ENCODE measurements at regions not wholly inside any gene's neighbourhood (a gene's known extent, or its start where the extent isn't known, plus 50 kb on each side); places are given as distances from the start of the nearest gene placed in this dataset.

DNA sequence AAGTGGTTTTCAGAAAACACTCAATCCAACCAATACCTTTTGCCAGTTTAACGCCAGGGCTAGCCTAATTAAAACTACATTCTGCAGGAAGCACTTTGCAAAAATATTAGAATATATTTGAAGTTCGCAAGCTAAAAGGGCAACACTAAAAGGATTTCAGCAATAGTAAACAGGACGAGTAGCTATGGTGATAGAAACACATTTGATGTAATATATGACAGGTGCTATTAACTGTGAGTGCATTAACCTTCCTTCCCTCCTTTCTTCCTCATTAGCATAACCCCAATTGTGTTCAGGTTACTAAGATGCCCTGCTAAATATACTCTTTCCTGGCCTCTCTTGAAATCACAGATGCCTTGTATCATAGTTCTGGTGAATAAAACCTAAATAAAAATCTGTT, 85.6 kb upstream of the TMCC3 start:
- WGBS, 2 experiments (ENCODE audit: insufficient coverage in 2 of 2): 86% methylated on average over 2 of the region's 3 CpGs; no CpG with 5 or more reads in 1 of the 2 experiments
- H3K4me3 ChIP-seq (ENCODE audit: extremely low read depth, insufficient read depth, low read length, poor library complexity, severe bottlenecking): no peak overlapping the region
- H3K36me3 ChIP-seq (ENCODE audit: control insufficient read depth, insufficient read depth, low read length): no peaks in the 10 kb centered on the region
- no peak overlapping the region for H3K27ac ChIP-seq (ENCODE audit: low read depth, low read length, severe bottlenecking)
- H3K4me1 ChIP-seq (ENCODE audit: control insufficient read depth, insufficient read depth, low read length, poor library complexity, severe bottlenecking): no peaks in the 10 kb centered on the region
- no peaks in the 10 kb centered on the region for H3K9me3 ChIP-seq (ENCODE audit: control insufficient read depth, low read length)

DNA sequence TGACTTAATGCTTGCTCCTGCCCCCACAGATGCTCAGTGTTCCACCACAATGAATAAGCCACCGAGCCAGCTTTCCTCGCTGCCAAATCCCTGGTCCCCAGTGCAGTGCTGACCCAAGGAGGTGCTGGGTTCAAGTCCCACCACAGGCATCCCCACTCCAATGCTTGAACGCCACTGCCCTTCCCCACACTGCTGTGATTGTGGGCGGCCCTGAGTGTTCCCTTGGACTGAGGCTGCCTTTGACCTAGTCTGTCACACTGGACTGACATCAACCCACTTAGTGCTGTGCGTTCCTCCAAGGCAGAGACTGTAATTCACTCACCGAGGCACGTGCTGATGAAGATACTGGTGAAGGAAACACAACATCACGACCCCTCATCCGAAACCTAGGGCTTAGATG, 83.4 kb upstream of the TMCC3 start:
- H3K27ac ChIP-seq (ENCODE audit: low read depth, low read length, severe bottlenecking): no peak overlapping the region
- H3K36me3 ChIP-seq (ENCODE audit: control insufficient read depth, insufficient read depth, low read length): no peaks in the 10 kb centered on the region
- no peaks in the 10 kb centered on the region for H3K9me3 ChIP-seq (ENCODE audit: control insufficient read depth, low read length)
- WGBS, 2 experiments (ENCODE audit: insufficient coverage in 2 of 2): 83 to 95% methylated on average over 6 to 8 of the region's 9 CpGs
- H3K4me1 ChIP-seq (ENCODE audit: control insufficient read depth, insufficient read depth, low read length, poor library complexity, severe bottlenecking): no peaks in the 10 kb centered on the region
- H3K4me3 ChIP-seq (ENCODE audit: extremely low read depth, insufficient read depth, low read length, poor library complexity, severe bottlenecking): no peak overlapping the region

DNA sequence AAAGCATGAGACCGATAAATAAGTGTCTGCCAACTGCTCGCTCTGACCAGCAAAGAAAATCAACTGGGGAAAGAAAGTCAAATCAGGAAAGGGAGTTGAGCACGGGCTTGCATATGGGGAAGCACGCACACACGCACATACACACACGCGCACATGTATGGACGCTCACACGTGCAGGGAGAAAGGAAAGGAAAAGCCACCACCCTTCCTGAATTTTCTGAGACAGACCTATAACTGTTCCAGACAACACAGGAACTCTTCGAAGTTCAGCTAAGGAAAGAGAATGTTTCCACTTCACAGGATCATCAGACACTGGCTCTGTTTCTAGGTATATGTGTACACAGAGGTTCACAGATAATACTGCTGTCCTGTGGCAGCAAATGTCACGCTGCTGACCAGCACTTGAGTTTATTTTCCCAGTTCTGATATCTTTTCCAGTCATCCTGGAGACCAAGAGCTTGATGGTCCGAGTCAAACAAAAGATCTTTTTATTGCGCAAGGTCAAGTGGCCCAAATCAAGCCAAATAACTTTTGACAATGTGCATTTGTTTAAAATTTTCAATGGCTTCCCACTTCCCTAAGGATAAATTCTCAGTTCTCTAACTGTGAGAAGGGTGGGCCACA, 82.1 kb upstream of the TMCC3 start:
- no peak overlapping the region for H3K27ac ChIP-seq (ENCODE audit: low read depth, low read length, severe bottlenecking)
- H3K4me3 ChIP-seq (ENCODE audit: extremely low read depth, insufficient read depth, low read length, poor library complexity, severe bottlenecking): no peak overlapping the region
- no peaks in the 10 kb centered on the region for H3K36me3 ChIP-seq (ENCODE audit: control insufficient read depth, insufficient read depth, low read length)
- 93% methylated on average over 11 to 13 of the region's 13 CpGs for WGBS, 2 experiments (ENCODE audit: insufficient coverage in 2 of 2)
- no peaks in the 10 kb centered on the region for H3K9me3 ChIP-seq (ENCODE audit: control insufficient read depth, low read length)
- H3K4me1 ChIP-seq (ENCODE audit: control insufficient read depth, insufficient read depth, low read length, poor library complexity, severe bottlenecking): no peaks in the 10 kb centered on the region

DNA sequence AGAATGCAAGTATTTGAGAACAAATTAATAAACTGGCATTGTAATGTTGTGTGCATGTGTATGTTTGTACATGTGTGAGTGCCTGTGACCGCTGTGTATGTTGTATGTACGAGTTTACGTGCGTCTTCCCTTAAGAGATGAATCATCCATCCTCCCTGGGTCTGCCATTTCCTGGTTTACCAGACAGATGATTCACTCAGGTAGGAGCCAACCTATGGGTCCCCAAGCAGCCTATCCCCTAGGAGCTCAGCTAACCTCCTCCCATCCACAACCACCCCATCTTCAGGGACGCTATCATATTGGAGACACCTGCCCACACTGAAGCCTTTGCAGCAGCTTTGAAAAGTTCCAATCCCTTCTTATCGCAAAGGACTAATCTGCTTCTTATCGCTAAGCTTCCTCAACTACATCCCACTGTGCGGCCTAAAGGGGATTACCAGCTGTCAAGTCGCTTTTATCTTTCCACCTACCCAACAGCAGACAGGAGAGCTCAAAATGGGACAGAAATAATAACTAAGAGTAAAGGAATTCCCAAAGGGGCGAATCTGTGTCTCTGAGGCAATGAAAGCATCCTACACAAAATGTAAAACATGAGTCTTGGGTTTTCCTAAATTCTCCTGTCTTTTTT, 81.5 kb upstream of the TMCC3 start:
- WGBS, 2 experiments (ENCODE audit: insufficient coverage in 2 of 2): 78 to 90% methylated on average over 7 of the region's 10 CpGs
- no peaks in the 10 kb centered on the region for H3K36me3 ChIP-seq (ENCODE audit: control insufficient read depth, insufficient read depth, low read length)
- H3K4me1 ChIP-seq (ENCODE audit: control insufficient read depth, insufficient read depth, low read length, poor library complexity, severe bottlenecking): no peaks in the 10 kb centered on the region
- no peak overlapping the region for H3K27ac ChIP-seq (ENCODE audit: low read depth, low read length, severe bottlenecking)
- H3K4me3 ChIP-seq (ENCODE audit: extremely low read depth, insufficient read depth, low read length, poor library complexity, severe bottlenecking): no peak overlapping the region
- no peaks in the 10 kb centered on the region for H3K9me3 ChIP-seq (ENCODE audit: control insufficient read depth, low read length)

DNA sequence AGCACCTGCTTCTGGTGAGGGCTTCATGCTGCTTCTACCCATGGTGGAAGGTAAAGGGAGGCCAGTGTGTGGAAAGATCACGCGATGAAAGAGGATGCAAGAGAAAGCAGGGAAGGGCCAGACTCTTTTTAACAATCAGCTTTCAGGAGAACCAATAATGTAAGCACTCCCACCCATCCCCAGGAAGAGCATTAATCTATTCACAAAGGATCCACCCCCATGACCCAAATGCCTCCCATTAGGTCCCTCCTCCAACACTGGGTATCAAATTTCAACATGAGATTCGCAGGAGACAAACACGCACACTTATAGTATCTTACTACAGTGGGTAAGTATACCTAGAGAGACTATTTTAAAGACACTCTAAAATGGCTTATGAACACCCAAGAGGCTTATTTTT, 80.5 kb upstream of the TMCC3 start:
- H3K4me3 ChIP-seq (ENCODE audit: extremely low read depth, insufficient read depth, low read length, poor library complexity, severe bottlenecking): no peak overlapping the region
- no peaks in the 10 kb centered on the region for H3K9me3 ChIP-seq (ENCODE audit: control insufficient read depth, low read length)
- H3K36me3 ChIP-seq (ENCODE audit: control insufficient read depth, insufficient read depth, low read length): no peaks in the 10 kb centered on the region
- no peaks in the 10 kb centered on the region for H3K4me1 ChIP-seq (ENCODE audit: control insufficient read depth, insufficient read depth, low read length, poor library complexity, severe bottlenecking)
- 100% methylated on average over 2 of the region's 4 CpGs; no CpG with 5 or more reads in 1 of the 2 experiments for WGBS, 2 experiments (ENCODE audit: insufficient coverage in 2 of 2)
- H3K27ac ChIP-seq (ENCODE audit: low read depth, low read length, severe bottlenecking): no peak overlapping the region

DNA sequence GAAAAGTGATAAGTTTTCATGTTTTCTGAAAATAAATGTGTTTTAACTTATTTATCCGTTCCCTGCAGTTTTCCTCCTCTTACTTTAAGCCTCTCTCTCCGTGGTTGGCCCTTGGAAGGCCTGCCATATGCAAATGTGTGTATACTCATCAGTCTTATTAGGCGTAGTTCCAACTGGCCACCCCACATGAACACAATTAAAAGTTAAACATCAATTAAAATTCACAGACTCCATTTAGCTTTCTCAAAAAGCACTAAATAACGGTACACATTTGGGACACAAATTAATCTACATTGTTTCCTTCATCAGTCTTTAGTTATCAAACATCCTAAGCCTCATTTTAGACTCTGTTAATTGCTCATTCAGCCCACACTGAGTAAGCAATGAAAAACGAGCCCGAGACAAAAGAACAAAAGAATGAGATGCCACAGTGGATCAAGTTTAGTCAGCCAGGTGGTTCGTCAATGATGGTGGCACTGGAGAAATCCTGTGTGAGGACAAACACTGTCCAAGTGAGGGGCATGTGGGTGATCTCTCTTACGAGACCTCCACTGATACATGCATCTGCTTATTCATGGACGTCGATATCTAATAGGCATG, 76.0 kb upstream of the TMCC3 start:
- Histone ChIP-seq H3K4me1 (ENCODE audit: control insufficient read depth, insufficient read depth, low read length, poor library complexity, severe bottlenecking) (no peaks in the 10 kb centered on the region), H3K4me3 (ENCODE audit: extremely low read depth, insufficient read depth, low read length, poor library complexity, severe bottlenecking) (no peak overlapping the region), H3K9me3 (ENCODE audit: control insufficient read depth, low read length) (no peaks in the 10 kb centered on the region), H3K36me3 (ENCODE audit: control insufficient read depth, insufficient read depth, low read length) (no peaks in the 10 kb centered on the region), H3K27ac (ENCODE audit: low read depth, low read length, severe bottlenecking) (no peak overlapping the region)
- WGBS, 2 experiments (ENCODE audit: insufficient coverage in 2 of 2): 86 to 88% methylated on average over 9 of the region's 10 CpGs

DNA sequence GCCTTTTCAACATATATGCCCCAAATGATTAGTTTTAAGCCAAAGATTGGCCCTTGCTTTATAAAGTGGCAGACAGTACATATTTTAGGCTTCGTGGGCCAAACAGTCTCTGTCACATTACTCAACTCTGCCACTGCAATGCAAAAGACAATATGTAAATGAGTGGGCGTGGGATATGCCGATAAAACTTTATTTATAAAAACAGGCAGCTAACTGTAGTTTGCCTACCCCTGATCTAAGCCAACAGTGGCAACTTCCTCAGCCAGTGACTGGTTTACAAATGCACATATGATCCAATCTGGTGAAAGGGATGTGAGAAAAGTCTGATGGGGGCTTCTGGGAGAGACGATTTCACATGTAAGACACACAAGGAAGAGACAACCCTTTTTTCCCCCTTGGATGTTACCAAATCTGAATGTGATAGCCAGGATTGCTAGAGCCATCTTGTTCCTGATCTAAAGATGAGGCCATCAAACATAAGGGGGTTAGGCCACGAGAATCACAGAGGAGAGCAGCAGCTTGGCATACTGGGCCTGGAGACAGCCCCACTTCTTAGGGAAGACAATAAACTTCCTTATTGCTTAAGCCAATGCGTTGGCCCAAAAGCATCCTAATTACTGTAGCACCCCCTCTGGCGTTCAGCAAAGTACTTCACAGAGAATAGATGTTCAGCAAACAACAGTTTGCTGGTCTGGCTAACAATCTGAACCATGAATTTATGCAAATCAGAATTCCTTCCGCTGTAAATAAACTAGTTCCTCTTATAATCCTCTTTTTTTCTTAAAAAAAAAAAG, 75.2 kb upstream of the TMCC3 start:
- Histone ChIP-seq H3K36me3 (ENCODE audit: control insufficient read depth, insufficient read depth, low read length) (no peaks in the 10 kb centered on the region), H3K4me3 (ENCODE audit: extremely low read depth, insufficient read depth, low read length, poor library complexity, severe bottlenecking) (no peak overlapping the region), H3K27ac (ENCODE audit: low read depth, low read length, severe bottlenecking) (no peak overlapping the region), H3K9me3 (ENCODE audit: control insufficient read depth, low read length) (no peaks in the 10 kb centered on the region), H3K4me1 (ENCODE audit: control insufficient read depth, insufficient read depth, low read length, poor library complexity, severe bottlenecking) (no peaks in the 10 kb centered on the region)
- WGBS, 2 experiments (ENCODE audit: insufficient coverage in 2 of 2): 69 to 78% methylated on average over 4 to 6 of the region's 8 CpGs

DNA sequence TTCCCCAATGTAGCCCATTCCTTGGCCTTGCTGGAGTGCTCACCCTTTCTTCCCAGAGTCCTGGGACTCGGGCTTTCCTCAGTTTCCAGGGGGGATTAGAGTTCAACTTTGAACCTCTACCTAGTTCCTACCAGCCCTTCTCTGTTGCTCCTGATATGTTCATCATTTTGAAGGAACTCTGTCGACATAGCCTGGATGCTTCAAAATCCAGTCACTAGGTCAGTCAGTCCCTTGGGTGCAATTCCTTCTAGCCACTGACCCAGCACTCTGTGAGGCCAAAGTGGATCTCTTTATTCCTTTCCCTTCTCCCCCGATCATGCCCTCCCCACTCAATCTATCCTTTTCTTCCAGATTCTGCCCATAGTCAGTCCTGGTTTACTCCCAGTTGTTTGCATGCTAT, 72.3 kb upstream of the TMCC3 start:
- no peak overlapping the region for H3K4me3 ChIP-seq (ENCODE audit: extremely low read depth, insufficient read depth, low read length, poor library complexity, severe bottlenecking)
- no peaks in the 10 kb centered on the region for H3K4me1 ChIP-seq (ENCODE audit: control insufficient read depth, insufficient read depth, low read length, poor library complexity, severe bottlenecking)
- no peak overlapping the region for H3K27ac ChIP-seq (ENCODE audit: low read depth, low read length, severe bottlenecking)
- 87 to 96% methylated on average over 3 of the region's 3 CpGs for whole genome bisulfite sequencing, 2 experiments (ENCODE audit: insufficient coverage in 2 of 2)
- no peaks in the 10 kb centered on the region for H3K9me3 ChIP-seq (ENCODE audit: control insufficient read depth, low read length)
- H3K36me3 ChIP-seq (ENCODE audit: control insufficient read depth, insufficient read depth, low read length): no peaks in the 10 kb centered on the region

DNA sequence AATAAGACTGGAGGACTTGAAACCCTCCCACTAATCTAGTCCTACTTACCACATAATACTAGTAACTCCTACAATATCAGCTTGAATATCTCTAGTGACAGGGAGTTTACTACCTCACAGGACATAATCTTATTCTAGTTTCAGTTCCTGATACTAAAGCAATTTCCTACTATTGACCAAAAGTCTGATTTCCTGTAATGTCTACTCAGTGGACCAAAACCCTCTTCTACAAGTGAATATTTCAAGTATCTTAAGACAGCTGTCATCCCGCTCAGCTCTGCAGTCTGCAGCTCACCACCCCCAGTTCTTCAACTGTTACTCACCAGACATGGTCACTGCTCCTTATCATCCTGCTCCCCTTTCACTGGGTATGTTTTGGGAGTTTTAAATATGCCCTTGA, 70.8 kb upstream of the TMCC3 start:
- WGBS, 2 experiments (ENCODE audit: insufficient coverage in 2 of 2): 100% methylated on average over 1 of the region's 1 CpG; no CpG with 5 or more reads in 1 of the 2 experiments
- Histone ChIP-seq H3K9me3 (ENCODE audit: control insufficient read depth, low read length) (no peaks in the 10 kb centered on the region), H3K4me1 (ENCODE audit: control insufficient read depth, insufficient read depth, low read length, poor library complexity, severe bottlenecking) (peaks cover 3% of the 10 kb centered on the region), H3K27ac (ENCODE audit: low read depth, low read length, severe bottlenecking) (no peak overlapping the region), H3K4me3 (ENCODE audit: extremely low read depth, insufficient read depth, low read length, poor library complexity, severe bottlenecking) (no peak overlapping the region), H3K36me3 (ENCODE audit: control insufficient read depth, insufficient read depth, low read length) (no peaks in the 10 kb centered on the region)

DNA sequence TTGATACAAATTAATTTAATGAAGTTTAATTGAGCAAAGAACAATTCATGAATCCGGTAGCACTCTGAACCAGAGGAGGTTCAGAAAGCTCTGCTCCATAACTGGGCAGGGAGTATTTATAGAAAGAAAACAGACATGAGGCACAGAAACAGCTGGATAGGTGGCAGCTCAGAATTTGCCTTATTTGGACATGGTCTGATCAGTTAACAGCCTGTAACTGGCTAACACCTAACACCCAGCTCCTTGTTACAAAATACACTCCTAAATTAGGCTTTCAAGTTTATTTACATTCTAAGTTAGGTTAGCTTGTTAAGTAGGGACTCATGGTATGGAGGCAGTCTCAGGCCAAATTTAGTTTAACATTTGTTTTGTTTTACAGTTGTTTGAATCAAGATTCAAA, 67.8 kb upstream of the TMCC3 start:
- Histone ChIP-seq H3K9me3 (ENCODE audit: control insufficient read depth, low read length) (no peaks in the 10 kb centered on the region), H3K4me1 (ENCODE audit: control insufficient read depth, insufficient read depth, low read length, poor library complexity, severe bottlenecking) (peaks cover 3% of the 10 kb centered on the region), H3K27ac (ENCODE audit: low read depth, low read length, severe bottlenecking) (no peak overlapping the region), H3K4me3 (ENCODE audit: extremely low read depth, insufficient read depth, low read length, poor library complexity, severe bottlenecking) (no peak overlapping the region), H3K36me3 (ENCODE audit: control insufficient read depth, insufficient read depth, low read length) (no peaks in the 10 kb centered on the region)
- 100% methylated on average over 1 of the region's 1 CpG for WGBS, 2 experiments (ENCODE audit: insufficient coverage in 2 of 2)

Measured in mesodermal cell (in vitro differentiated cells).